A673 (cell line): ENCODE measurements at regions not wholly inside any gene's neighbourhood (a gene's known extent, or its start where the extent isn't known, plus 50 kb on each side); places are given as distances from the start of the nearest gene placed in this dataset.

Experiments
- BruUV-seq: library from RNA; stranded (reverse); fragments of 400-500 nt; replicated peaks from 2 replicates; lab custom pipeline; 2021; lab: Mats Ljungman, UMichigan
- CTCF ChIA-PET: fragments of 300-600 bp; sonication (Branson Sonifier 250); formaldehyde crosslinking; loops from one replicate; lab custom pipeline; 2022; ENCODE audit warnings: antibody characterized with exemption; lab: Charles Lee
- POLR2A ChIA-PET: fragments of 300-600 bp; sonication (Branson Sonifier 250); formaldehyde crosslinking; loops from one replicate; lab custom pipeline; 2022; ENCODE audit warnings: antibody characterized with exemption; ENCODE audit not compliant: low non-redundant PET; lab: Charles Lee
- DNase-seq: peaks from one replicate; pipeline ENCODE4 v3.0.0-alpha.2; 2015; ENCODE audit warnings: low spot score
- H3K27ac ChIP-seq: fragments of 200-600 bp; sonication (generic); 2 replicates; pipeline ENCODE4 v1.5.1; 2016; ENCODE audit warnings: mixed run types, low read depth, mild to moderate bottlenecking, mixed read lengths, antibody characterized with exemption, low read length; ENCODE audit not compliant: poor library complexity, severe bottlenecking
- H3K27me3 ChIP-seq: fragments of 200-600 bp; sonication (generic); replicated peaks from 2 replicates; pipeline ENCODE4 v1.6.1; 2017; ENCODE audit warnings: mixed run types, low read depth, mild to moderate bottlenecking, mixed read lengths, antibody characterized with exemption, low read length; ENCODE audit not compliant: insufficient read depth, poor library complexity
- H3K36me3 ChIP-seq: fragments of 200-600 bp; sonication (generic); 2 replicates; pipeline ENCODE4 v1.6.1; 2016; ENCODE audit warnings: mixed run types, mild to moderate bottlenecking, mixed read lengths, antibody characterized with exemption, low read length; ENCODE audit not compliant: insufficient read depth, poor library complexity, severe bottlenecking
- H3K4me1 ChIP-seq: fragments of 200-600 bp; sonication (generic); 2 replicates; pipeline ENCODE4 v1.6.1; 2017; ENCODE audit warnings: mixed run types, mild to moderate bottlenecking, mixed read lengths, antibody characterized with exemption, low read length; ENCODE audit not compliant: insufficient read depth, poor library complexity, severe bottlenecking
- H3K4me3 ChIP-seq: fragments of 200-600 bp; sonication (generic); 2 replicates; pipeline ENCODE4 v1.5.1; 2016; ENCODE audit warnings: low read depth, mixed run types, mild to moderate bottlenecking, mixed read lengths, low read length; ENCODE audit not compliant: poor library complexity, severe bottlenecking
- H3K9me3 ChIP-seq: fragments of 200-600 bp; sonication (generic); 2 replicates; pipeline ENCODE4 v1.6.1; 2016; ENCODE audit warnings: mixed run types, low read depth, mild to moderate bottlenecking, mixed read lengths, antibody characterized with exemption, low read length; ENCODE audit not compliant: poor library complexity, severe bottlenecking
- EZH2 ChIP-seq: fragments of 200-600 bp; sonication (generic); IDR thresholded peaks from 2 replicates; pipeline ENCODE4 v1.6.1; 2017; ENCODE audit warnings: borderline replicate concordance, low read depth, mild to moderate bottlenecking, mixed read lengths, antibody characterized with exemption, low read length; ENCODE audit not compliant: poor library complexity, severe bottlenecking
- intact Hi-C: fragments of 100-400 bp; cut with micrococcal nuclease; formaldehyde crosslinking; loops from one replicate; pipeline ENCODE4 v1.10.0; 2022; ENCODE audit not compliant: unreplicated experiment
- TF ChIP-seq, protein P1 (sequence below): fragments of 300-800, 200-600 bp; sonication (generic); conservative IDR thresholded peaks from 2 replicates; pipeline ENCODE4 v1.5.1; 2017; ENCODE audit warnings: low read depth, mild to moderate bottlenecking, antibody characterized with exemption, low read length, moderate library complexity, mixed read lengths

DNA sequence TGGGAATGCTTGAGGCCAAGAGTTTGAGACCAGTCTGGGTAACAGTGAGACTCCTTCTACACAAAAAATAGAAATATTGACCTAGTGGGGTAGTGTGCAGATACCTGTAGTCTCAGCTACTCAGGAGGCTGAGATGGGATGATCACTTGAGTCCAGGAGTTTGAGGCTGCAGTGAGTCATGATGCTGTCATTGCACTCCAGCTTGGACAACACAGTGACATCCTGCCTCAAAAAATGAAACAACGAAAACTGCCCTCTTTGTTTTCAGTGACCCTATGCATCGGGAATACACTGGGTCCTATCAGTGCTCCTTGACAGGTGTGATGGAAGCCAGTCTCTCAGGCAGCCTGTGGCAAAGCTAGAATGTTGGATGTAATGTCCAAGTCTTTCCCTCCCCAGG lies 311.5 kb upstream of the OR4E1 start:
- BruUV-seq: no TSS peak

DNA sequence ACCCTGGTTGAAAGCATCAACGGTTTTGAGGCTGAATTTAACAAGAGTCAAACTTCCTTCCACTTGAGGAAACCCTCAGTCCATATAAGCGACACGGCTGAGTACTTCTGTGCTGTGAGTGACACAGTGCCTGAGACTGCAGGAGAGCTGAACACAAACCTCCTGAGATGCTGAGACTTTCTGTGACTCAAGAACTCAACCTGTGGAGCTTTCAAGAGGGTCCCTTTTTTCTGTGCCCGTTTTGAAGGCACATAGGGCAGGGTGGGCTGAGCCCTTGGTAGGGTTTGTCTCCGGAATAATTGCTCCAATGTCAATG lies 305.3 kb upstream of the OR4E1 start:
- no TSS peak for BruUV-seq

More for the DNA sequence above, 311.5 kb upstream of the OR4E1 start:
- Histone ChIP-seq H3K36me3 (no peaks in the 10 kb centered on the region), H3K9me3 (no peaks in the 10 kb centered on the region), H3K27ac (no peak overlapping the region), H3K4me1 (no peaks in the 10 kb centered on the region), H3K4me3 (no peak overlapping the region), H3K27me3 (no peaks in the 10 kb centered on the region)
- intact Hi-C loops: no loop called here
- no peak for DNase-seq
- ChIA-PET CTCF (no interaction called here), POLR2A (no interaction called here)
- TF ChIP-seq EZH2: no peak
- TF ChIP-seq, protein P1, sequence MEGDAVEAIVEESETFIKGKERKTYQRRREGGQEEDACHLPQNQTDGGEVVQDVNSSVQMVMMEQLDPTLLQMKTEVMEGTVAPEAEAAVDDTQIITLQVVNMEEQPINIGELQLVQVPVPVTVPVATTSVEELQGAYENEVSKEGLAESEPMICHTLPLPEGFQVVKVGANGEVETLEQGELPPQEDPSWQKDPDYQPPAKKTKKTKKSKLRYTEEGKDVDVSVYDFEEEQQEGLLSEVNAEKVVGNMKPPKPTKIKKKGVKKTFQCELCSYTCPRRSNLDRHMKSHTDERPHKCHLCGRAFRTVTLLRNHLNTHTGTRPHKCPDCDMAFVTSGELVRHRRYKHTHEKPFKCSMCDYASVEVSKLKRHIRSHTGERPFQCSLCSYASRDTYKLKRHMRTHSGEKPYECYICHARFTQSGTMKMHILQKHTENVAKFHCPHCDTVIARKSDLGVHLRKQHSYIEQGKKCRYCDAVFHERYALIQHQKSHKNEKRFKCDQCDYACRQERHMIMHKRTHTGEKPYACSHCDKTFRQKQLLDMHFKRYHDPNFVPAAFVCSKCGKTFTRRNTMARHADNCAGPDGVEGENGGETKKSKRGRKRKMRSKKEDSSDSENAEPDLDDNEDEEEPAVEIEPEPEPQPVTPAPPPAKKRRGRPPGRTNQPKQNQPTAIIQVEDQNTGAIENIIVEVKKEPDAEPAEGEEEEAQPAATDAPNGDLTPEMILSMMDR: no peak

DNA sequence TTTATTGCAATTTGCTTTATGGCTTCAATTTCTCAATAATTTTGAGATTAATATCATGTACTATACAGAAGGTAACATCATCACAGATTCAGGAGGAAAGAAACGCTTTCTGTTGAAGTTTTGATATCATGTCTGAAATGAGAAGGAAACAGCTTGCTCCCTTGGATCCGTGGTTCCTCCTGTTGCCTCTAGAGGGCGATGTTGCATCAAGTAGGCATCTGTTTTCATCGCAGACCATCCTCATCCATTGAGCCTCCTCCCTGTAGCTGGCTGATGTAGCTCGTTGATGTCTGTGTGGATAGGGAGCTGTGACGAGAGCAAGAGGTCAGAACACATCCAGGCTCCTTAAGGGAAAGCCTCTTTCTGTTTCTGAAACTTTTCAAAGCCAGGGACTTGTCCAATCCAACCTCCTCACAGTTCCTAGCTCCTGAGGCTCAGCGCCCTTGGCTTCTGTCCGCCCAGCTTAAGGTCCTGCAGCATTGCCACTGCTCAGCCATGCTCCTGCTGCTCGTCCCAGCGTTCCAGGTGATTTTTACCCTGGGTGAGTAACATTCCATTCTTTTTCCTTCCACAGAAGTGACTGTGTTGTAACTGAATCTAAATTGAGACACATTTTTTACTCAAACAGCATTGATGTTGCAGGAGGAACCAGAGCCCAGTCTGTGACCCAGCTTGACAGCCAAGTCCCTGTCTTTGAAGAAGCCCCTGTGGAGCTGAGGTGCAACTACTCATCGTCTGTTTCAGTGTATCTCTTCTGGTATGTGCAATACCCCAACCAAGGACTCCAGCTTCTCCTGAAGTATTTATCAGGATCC lies 304.8 kb upstream of the OR4E1 start:
- intact Hi-C loops: no loop called here
- BruUV-seq: no TSS peak
- ChIA-PET CTCF (interaction anchor here (0.6 to 1.8 kb wide), 14 partner anchors 10 to 470 kb away, joined by 3 to 9 read pairs (median 4); no protein-coding TSS in a partner anchor), POLR2A (no interaction called here)
- TF ChIP-seq, protein P1: peak; percentile 95
- no peak for TF ChIP-seq EZH2
- H3K4me1 ChIP-seq: no peaks in the 10 kb centered on the region
- no peak overlapping the region for H3K4me3 ChIP-seq
- H3K9me3 ChIP-seq: no peaks in the 10 kb centered on the region
- H3K27ac ChIP-seq: no peak overlapping the region
- no peaks in the 10 kb centered on the region for H3K27me3 ChIP-seq
- peak; percentile 68 for DNase-seq
- no peaks in the 10 kb centered on the region for H3K36me3 ChIP-seq

More for the DNA sequence above, 305.3 kb upstream of the OR4E1 start:
- POLR2A ChIA-PET: no interaction called here
- H3K4me1 ChIP-seq: no peaks in the 10 kb centered on the region
- no peak overlapping the region for H3K4me3 ChIP-seq
- no peaks in the 10 kb centered on the region for H3K27me3 ChIP-seq
- no peaks in the 10 kb centered on the region for H3K9me3 ChIP-seq
- CTCF ChIA-PET: interaction anchor here (0.7 to 1.8 kb wide), 5 partner anchors 9 to 61 kb away, joined by 3 to 9 read pairs (median 4); no protein-coding TSS in a partner anchor
- TF ChIP-seq, protein P1: no peak
- no peak for TF ChIP-seq EZH2
- no peak overlapping the region for H3K27ac ChIP-seq
- intact Hi-C loops: no loop called here
- H3K36me3 ChIP-seq: no peaks in the 10 kb centered on the region
- DNase-seq: no peak
